RWPE2 (cell line): ENCODE measurements at regions not wholly inside any gene's neighbourhood (a gene's known extent, or its start where the extent isn't known, plus 50 kb on each side); places are given as distances from the start of the nearest gene placed in this dataset.

Source experiments
- ATAC-seq: fragments of 200-7000 bp; cut with Tn5 transposase; 3 replicates; pipeline ENCODE4 v1.9.1; 2021; ENCODE audit warnings: low read depth
- DNase-seq: peaks from one replicate; pipeline ENCODE4 v3.0.0-alpha.2; 2020; ENCODE audit warnings: low spot score
- H3K27ac ChIP-seq: fragments of 450-650 bp; 2 replicates; pipeline ENCODE4 v1.5.1; 2017; ENCODE audit warnings: mild to moderate bottlenecking; ENCODE audit not compliant: poor library complexity, severe bottlenecking
- H3K27me3 ChIP-seq: fragments of 250-450 bp; sonication (Bioruptor Pico); 2 replicates; pipeline ENCODE4 v1.5.1; 2021; ENCODE audit warnings: mild to moderate bottlenecking, moderate library complexity; ENCODE audit not compliant: insufficient read depth, poor library complexity, severe bottlenecking
- H3K36me3 ChIP-seq: fragments of 250-450 bp; sonication (Bioruptor Pico); 2 replicates; pipeline ENCODE4 v1.5.1; 2020; ENCODE audit warnings: low read depth, mild to moderate bottlenecking, moderate library complexity
- H3K4me1 ChIP-seq: fragments of 250-450 bp; sonication (Bioruptor Pico); 2 replicates; pipeline ENCODE4 v1.5.1; 2021; ENCODE audit warnings: mild to moderate bottlenecking, moderate library complexity; ENCODE audit not compliant: insufficient read depth, poor library complexity, severe bottlenecking
- H3K4me3 ChIP-seq: fragments of 250-450 bp; sonication (Bioruptor Pico); 2 replicates; pipeline ENCODE4 v1.5.1; 2021; ENCODE audit warnings: mild to moderate bottlenecking, moderate library complexity; ENCODE audit not compliant: severe bottlenecking
- H3K9me3 ChIP-seq: fragments of 250-450 bp; sonication (Bioruptor Pico); 2 replicates; pipeline ENCODE4 v1.5.1; 2021; ENCODE audit warnings: mild to moderate bottlenecking, moderate library complexity; ENCODE audit not compliant: severe bottlenecking
- CTCF ChIP-seq: fragments of 450-650 bp; IDR thresholded peaks from one replicate; pipeline ENCODE4 v1.5.1; 2017; ENCODE audit warnings: mild to moderate bottlenecking, moderate library complexity; ENCODE audit not compliant: poor library complexity, severe bottlenecking

GRCh38 chr18:32553640-32554365, 83.1 kb upstream of the GAREM1 start:
- H3K4me1 ChIP-seq, result no peaks in the 10 kb centered on the region
- TF ChIP-seq CTCF, result no peak
- H3K36me3 ChIP-seq, result no peaks in the 10 kb centered on the region
- H3K4me3 ChIP-seq, result no peak overlapping the region
- H3K9me3 ChIP-seq, result no peaks in the 10 kb centered on the region
- no peaks in the 10 kb centered on the region for H3K27me3 ChIP-seq
- no peak for DNase-seq
- no peak overlapping the region for H3K27ac ChIP-seq
- no peak for ATAC-seq

- DNase-seq, result no peak
- Histone ChIP-seq H3K27me3 (no peaks in the 10 kb centered on the region), H3K27ac (no peak overlapping the region), H3K4me1 (no peaks in the 10 kb centered on the region), H3K36me3 (no peaks in the 10 kb centered on the region), H3K9me3 (no peaks in the 10 kb centered on the region), H3K4me3 (no peak overlapping the region)
- no peak for ATAC-seq
- no peak for TF ChIP-seq CTCF
Measured at GRCh38 chr18:32553174-32553573, 82.5 kb upstream of the GAREM1 start.

- no peaks in the 10 kb centered on the region for H3K4me1 ChIP-seq
- H3K27ac ChIP-seq, result no peak overlapping the region
- no peaks in the 10 kb centered on the region for H3K27me3 ChIP-seq
- H3K9me3 ChIP-seq, result no peaks in the 10 kb centered on the region
- DNase-seq (no peak), ATAC-seq (peak; percentile 71)
- no peaks in the 10 kb centered on the region for H3K36me3 ChIP-seq
- TF ChIP-seq CTCF, result peak; percentile 74
- H3K4me3 ChIP-seq, result no peak overlapping the region
Measured at GRCh38 chr18:32552421-32553030, 81.8 kb upstream of the GAREM1 start.

GRCh38 chr18:32550963-32551362, 80.3 kb upstream of the GAREM1 start:
- no peaks in the 10 kb centered on the region for H3K9me3 ChIP-seq
- DNase-seq (no peak), ATAC-seq (no peak)
- H3K4me1 ChIP-seq, result no peaks in the 10 kb centered on the region
- no peaks in the 10 kb centered on the region for H3K27me3 ChIP-seq
- no peak for TF ChIP-seq CTCF
- no peak overlapping the region for H3K27ac ChIP-seq
- no peaks in the 10 kb centered on the region for H3K36me3 ChIP-seq
- H3K4me3 ChIP-seq, result no peak overlapping the region
